Medulla oblongata (tissue), 1 donor: ENCODE measurements at regions not wholly inside any gene's neighbourhood (a gene's known extent, or its start where the extent isn't known, plus 50 kb on each side); places are given as distances from the start of the nearest gene placed in this dataset.
A peak's percentile ranks its signal among the peaks of the same experiment; 100 is the strongest.
"Not testable (repeated sequence)": the region's sequence is repeated elsewhere in the genome, so short reads cannot be mapped to it uniquely, and the experiment has no call there.

Experiments used
- DNase-seq: peaks from one replicate; pipeline ENCODE4 v3.0.0-alpha.2; 2015; ENCODE audit errors: extremely low spot score

DNA sequence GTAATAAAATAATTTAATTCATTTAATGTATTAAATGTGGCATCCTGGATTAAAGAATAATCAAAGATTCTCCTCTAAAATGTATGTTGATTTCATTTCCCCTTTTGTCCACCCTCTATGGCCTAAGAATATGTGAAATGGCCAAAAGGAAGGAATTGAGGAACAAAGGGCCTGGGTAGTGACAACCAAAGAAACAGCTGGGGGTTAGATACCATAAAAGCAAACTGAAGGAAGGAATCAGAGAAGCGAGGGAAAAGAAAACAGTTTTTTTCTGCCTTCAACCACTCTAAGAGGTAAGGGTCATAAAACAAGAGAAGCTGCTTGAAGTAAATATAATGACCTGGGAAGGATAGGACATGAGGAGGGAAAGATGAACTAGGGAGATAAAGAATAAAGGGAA, 139.3 kb downstream of the FAM76B start:
- peak; percentile 25 for DNase-seq

- DNase-seq, result no peak
Measured at GRCh38 chr11:95647871-95648270, 141.7 kb downstream of the FAM76B start.

DNA sequence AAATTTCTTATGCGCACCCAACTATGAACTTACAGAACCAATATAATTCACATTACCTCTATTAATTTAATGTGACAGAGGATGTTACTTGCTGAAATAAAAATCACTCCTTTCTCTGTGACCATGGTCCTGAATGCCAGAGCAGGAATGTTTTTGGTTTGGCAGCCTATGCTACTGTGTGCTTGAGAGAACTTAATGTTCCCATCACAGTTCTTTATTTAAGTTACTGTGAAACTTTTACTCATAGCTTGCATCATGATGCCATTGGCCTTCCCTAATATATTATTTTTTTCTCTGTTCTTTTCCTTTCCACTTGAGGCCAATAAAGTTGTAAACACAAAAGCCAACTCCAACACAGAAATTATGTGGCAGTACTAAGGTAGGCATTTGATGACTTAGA, 142.2 kb downstream of the FAM76B start:
- no peak for DNase-seq

GRCh38 chr11:95641495-95641894, 148.1 kb downstream of the FAM76B start:
- DNase-seq, result no peak

- no peak for DNase-seq
Measured at GRCh38 chr11:95638501-95638900, 151.1 kb downstream of the FAM76B start.

GRCh38 chr11:95625164-95625900, 164.2 kb downstream of the FAM76B start:
- no peak for DNase-seq

- DNase-seq, result no peak
Measured at GRCh38 chr11:95616256-95616804, 173.3 kb downstream of the FAM76B start.

GRCh38 chr11:95611827-95612226, 177.8 kb downstream of the FAM76B start:
- DNase-seq, result no peak

- DNase-seq, result not testable (repeated sequence)
Measured at GRCh38 chr11:95610185-95610584, 179.4 kb downstream of the FAM76B start.

GRCh38 chr11:95608093-95608492, 181.5 kb downstream of the FAM76B start:
- peak; percentile 50 for DNase-seq

DNA sequence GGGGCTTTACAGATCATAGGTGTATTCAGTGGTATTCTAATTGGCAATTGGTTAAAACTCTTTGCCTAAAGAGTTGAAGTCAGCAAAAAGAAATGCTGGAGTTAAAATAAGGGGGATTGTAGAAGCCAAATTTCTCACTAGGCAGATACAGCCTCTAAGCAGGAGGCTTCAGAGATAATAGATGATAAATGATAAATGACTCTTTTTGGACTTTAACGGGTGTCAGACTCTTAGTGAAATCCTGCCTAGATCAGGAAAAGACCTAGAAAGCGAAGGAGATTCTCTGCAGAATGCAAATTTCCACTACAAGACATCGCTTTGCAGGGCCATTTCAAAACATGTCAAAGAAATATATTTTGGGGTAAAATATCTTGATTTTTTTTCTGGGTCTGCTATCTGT, 182.8 kb downstream of the FAM76B start:
- no peak for DNase-seq

- DNase-seq, result no peak
Measured at GRCh38 chr11:95605271-95605940, 184.2 kb downstream of the FAM76B start.

GRCh38 chr11:95599959-95600586, 189.5 kb downstream of the FAM76B start:
- DNase-seq, result no peak

- DNase-seq, result no peak
Measured at GRCh38 chr11:95595973-95596489, 193.6 kb downstream of the FAM76B start.

- DNase-seq, result no peak
Measured at GRCh38 chr11:95595541-95595940, 194.0 kb downstream of the FAM76B start.

GRCh38 chr11:95593111-95593510, 196.5 kb downstream of the FAM76B start:
- DNase-seq, result no peak

DNA sequence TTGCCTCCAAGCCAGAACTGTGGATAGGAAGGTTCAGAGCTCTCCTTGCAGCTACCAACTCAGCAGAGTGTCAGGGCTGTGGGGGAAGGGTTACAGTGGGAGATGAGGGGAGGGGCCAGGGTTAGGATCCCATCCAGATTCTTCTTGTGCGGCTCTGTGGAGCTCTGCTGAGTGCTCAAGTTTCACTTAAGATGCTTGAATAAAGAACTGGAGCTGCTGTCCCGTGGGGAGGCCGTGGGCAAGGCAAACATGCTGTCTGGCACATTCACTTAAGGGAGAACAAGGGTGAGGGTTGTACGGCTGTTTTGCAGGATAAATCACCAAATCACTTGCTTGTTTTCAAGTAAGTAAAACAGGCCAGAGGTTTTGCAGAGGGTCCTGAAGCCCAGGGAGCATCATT, 197.1 kb downstream of the FAM76B start:
- DNase-seq, result no peak

DNA sequence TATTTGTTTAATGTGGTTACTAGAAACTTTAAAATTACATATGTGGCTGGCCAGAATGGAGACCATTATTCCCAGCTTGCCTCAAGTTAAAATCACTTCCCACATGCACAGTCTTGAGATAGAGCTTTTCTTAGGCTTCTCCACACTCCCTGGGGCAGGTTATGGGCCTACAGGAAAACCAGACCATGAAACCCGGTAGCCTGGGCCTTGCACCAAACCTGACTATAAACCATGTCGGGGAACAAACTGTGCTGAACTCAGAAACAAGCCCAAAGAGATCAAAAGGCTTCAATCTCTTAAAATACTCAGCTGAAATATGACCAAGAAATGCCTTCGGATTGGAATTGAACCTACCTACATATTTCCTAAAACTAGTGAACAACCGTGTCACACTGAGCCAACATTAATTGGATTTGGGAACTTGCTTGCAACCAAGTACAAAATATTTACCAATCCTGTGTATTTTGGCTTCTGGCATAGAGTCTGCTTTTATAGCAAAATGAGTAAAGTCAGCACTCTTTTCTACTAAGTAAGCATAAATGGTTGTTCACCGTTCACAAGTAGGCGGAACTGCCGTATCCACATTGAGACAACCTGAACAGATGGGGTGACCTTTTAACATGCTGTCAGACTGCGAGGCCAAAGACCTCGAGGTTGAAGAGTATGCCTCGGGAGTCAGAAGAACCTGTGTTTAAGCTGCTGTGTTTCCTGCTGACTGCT, 199.5 kb downstream of the FAM76B start:
- DNase-seq, result no peak

DNA sequence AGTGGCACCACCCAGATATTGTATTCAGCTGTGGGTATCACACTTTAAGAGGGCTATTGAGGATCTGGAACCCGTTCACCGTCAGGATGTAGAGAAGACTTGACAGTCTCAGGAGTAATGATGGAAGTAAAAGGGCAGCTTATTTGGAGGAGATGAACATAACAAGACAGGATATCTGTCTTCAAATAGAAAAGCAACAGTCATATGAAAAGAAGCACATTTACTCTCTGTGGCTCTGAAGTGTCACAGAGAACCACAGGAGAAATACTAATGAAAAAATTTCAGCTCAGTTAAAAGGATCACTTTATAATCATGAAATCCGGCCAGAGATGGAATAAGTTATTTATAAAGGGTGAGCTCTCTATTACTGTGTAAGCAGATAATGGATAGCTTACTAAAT, 200.8 kb downstream of the FAM76B start:
- no peak for DNase-seq

GRCh38 chr11:95586661-95587060, 202.9 kb downstream of the FAM76B start:
- no peak for DNase-seq

- DNase-seq, result no peak
Measured at GRCh38 chr11:95586155-95586554, 203.4 kb downstream of the FAM76B start.

- DNase-seq, result no peak
Measured at GRCh38 chr11:95585752-95586077, 203.9 kb downstream of the FAM76B start.
